SK-N-MC (cell line): ENCODE measurements at regions not wholly inside any gene's neighbourhood (a gene's known extent, or its start where the extent isn't known, plus 50 kb on each side); places are given as distances from the start of the nearest gene placed in this dataset.

Source experiments
- EZH2 ChIP-seq: fragments of 200-600 bp; sonication (generic); IDR thresholded peaks from one replicate; pipeline ENCODE4 v1.6.1; 2017; ENCODE audit warnings: antibody characterized with exemption
- POLR2AphosphoS5 ChIP-seq: IDR thresholded peaks from 2 replicates; pipeline ENCODE4 v1.6.1; 2012; ENCODE audit warnings: mild to moderate bottlenecking, low read depth, low read length, borderline replicate concordance

DNA sequence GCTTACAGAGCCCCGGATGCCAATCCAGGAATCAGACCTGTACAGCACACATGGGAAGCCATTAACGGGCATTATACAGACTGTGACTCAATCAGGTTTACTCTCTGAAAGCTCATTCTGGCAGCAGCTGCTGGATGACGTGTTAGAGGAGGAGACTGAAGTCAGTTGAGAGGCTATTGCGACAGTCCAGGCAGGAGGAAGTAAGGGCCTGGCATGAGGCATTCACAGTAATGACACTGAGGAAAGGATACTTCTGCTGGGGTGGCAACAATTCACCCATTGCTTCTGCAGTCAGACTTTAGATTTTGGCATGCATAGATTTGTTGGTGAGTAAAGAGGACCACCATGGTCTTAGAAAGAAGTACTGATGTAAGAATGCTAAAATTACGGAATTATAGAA lies 151.0 kb upstream of the HEY2 start:
- no peak for TF ChIP-seq POLR2AphosphoS5
- TF ChIP-seq EZH2: no peak
